Mesenchymal stem cell (in vitro differentiated cells and primary cell): ENCODE measurements at regions not wholly inside any gene's neighbourhood (a gene's known extent, or its start where the extent isn't known, plus 50 kb on each side); places are given as distances from the start of the nearest gene placed in this dataset.

Experiments
- DNase-seq: peaks from one replicate; pipeline ENCODE4 v3.0.0-alpha.2; 2013
- H2AFZ ChIP-seq: one replicate; pipeline ENCODE4 v1.6.1; 2013; ENCODE audit warnings: low read depth, mild to moderate bottlenecking, control low read depth, inconsistent platforms, low read length, moderate library complexity
- H2AK5ac ChIP-seq: 2 replicates; pipeline ENCODE4 v1.6.1; 2013; ENCODE audit warnings: low read length, moderate library complexity, mild to moderate bottlenecking, inconsistent platforms; ENCODE audit not compliant: severe bottlenecking
- H2BK120ac ChIP-seq: one replicate; pipeline ENCODE4 v1.6.1; 2013; ENCODE audit warnings: low read depth, mild to moderate bottlenecking, inconsistent platforms, low read length, moderate library complexity
- H2BK12ac ChIP-seq, 2 experiments: one replicate each; pipeline ENCODE4 v1.6.1; 2013; ENCODE audit warnings: inconsistent platforms in 2 of 2, low read length in 2 of 2, mild to moderate bottlenecking in 2 of 2, moderate library complexity in 2 of 2, control low read depth in 1 of 2
- H2BK15ac ChIP-seq: one replicate; pipeline ENCODE4 v1.6.1; 2013; ENCODE audit warnings: mild to moderate bottlenecking, low read depth, inconsistent platforms; ENCODE audit not compliant: poor library complexity, severe bottlenecking
- H2BK5ac ChIP-seq: 2 replicates; pipeline ENCODE4 v1.6.1; 2013; ENCODE audit warnings: low read depth, mild to moderate bottlenecking, low read length, control low read depth, inconsistent platforms; ENCODE audit not compliant: poor library complexity, severe bottlenecking
- H3K14ac ChIP-seq, 2 experiments: one replicate each; pipeline ENCODE4 v1.6.1; 2013; ENCODE audit warnings: inconsistent platforms in 2 of 2, low read length in 2 of 2, control low read depth in 1 of 2, mild to moderate bottlenecking in 1 of 2, moderate library complexity in 1 of 2
- H3K18ac ChIP-seq, 2 experiments: one replicate each; pipeline ENCODE4 v1.6.1; 2013; ENCODE audit warnings: inconsistent platforms in 2 of 2, low read length in 2 of 2, control low read depth in 1 of 2, low read depth in 1 of 2, mild to moderate bottlenecking in 1 of 2
- H3K23ac ChIP-seq, 2 experiments: one replicate each; pipeline ENCODE4 v1.6.1; 2013; ENCODE audit warnings: inconsistent platforms in 2 of 2, low read length in 2 of 2, mild to moderate bottlenecking in 2 of 2, moderate library complexity in 2 of 2, control low read depth in 1 of 2
- H3K27ac ChIP-seq: 2 replicates; pipeline ENCODE4 v1.5.1; 2013; ENCODE audit warnings: mild to moderate bottlenecking, moderate library complexity, low read length, control low read depth, inconsistent platforms; ENCODE audit not compliant: poor library complexity, severe bottlenecking
- H3K27me3 ChIP-seq, 2 experiments: 2 replicates each; pipeline versions ENCODE4 v1.6.1 to v1.7.0; 2013; ENCODE audit warnings: low read length in 2 of 2, mild to moderate bottlenecking in 2 of 2, moderate library complexity in 2 of 2, control low read depth in 1 of 2, inconsistent platforms in 1 of 2; ENCODE audit not compliant: control insufficient read depth in 1 of 2, insufficient read depth in 1 of 2
- H3K36me3 ChIP-seq, 2 experiments: 2 replicates each; pipeline versions ENCODE4 v1.6.1 to v1.7.0; 2013; ENCODE audit warnings: low read length in 2 of 2, control low read depth in 1 of 2, inconsistent platforms in 1 of 2, low read depth in 1 of 2, mild to moderate bottlenecking in 1 of 2; ENCODE audit not compliant: insufficient read depth in 2 of 2, control insufficient read depth in 1 of 2
- H3K4ac ChIP-seq, 2 experiments: one replicate each; pipeline ENCODE4 v1.6.1; 2013; ENCODE audit warnings: inconsistent platforms in 2 of 2, low read length in 2 of 2, mild to moderate bottlenecking in 2 of 2, moderate library complexity in 2 of 2, control low read depth in 1 of 2, low read depth in 1 of 2
- H3K4me1 ChIP-seq: 2 replicates; pipeline ENCODE4 v1.6.1; 2013; ENCODE audit warnings: low read depth, low read length, control low read depth; ENCODE audit not compliant: control insufficient read depth, insufficient read depth
- H3K4me2 ChIP-seq: 2 replicates; pipeline ENCODE4 v1.6.1; 2013; ENCODE audit warnings: low read length, mild to moderate bottlenecking, inconsistent platforms; ENCODE audit not compliant: poor library complexity, severe bottlenecking
- H3K4me3 ChIP-seq, 2 experiments: 2 replicates each; pipeline versions ENCODE4 v1.5.1 to v1.7.0; 2013; ENCODE audit warnings: low read length in 2 of 2, mild to moderate bottlenecking in 2 of 2, control low read depth in 1 of 2, low read depth in 1 of 2; ENCODE audit not compliant: insufficient read depth in 1 of 2
- H3K79me1 ChIP-seq: replicated peaks from 2 replicates; pipeline ENCODE4 v1.6.1; 2013; ENCODE audit warnings: mild to moderate bottlenecking, control low read depth, low read length, inconsistent platforms; ENCODE audit not compliant: poor library complexity, severe bottlenecking
- H3K9ac ChIP-seq: 2 replicates; pipeline ENCODE4 v1.7.0; 2013; ENCODE audit warnings: mild to moderate bottlenecking, low read length, moderate library complexity
- H3K9me3 ChIP-seq: 2 replicates; pipeline ENCODE4 v1.7.0; 2013; ENCODE audit warnings: mild to moderate bottlenecking, low read length; ENCODE audit not compliant: control insufficient read depth
- H4K8ac ChIP-seq: one replicate; pipeline ENCODE4 v1.6.1; 2013; ENCODE audit warnings: inconsistent platforms, mild to moderate bottlenecking, low read length, moderate library complexity
- H4K91ac ChIP-seq: one replicate; pipeline ENCODE4 v1.6.1; 2013; ENCODE audit warnings: mild to moderate bottlenecking, low read length, inconsistent platforms
- WGBS: methylation state at CpG from one replicate; pipeline ENCODE4 v1.1.7; 2013; ENCODE audit warnings: mixed read lengths; 5-methylcytosine and 5-hydroxymethylcytosine counted together

- H3K9me3 ChIP-seq = no peaks in the 10 kb centered on the region
- H2AK5ac ChIP-seq = no peak overlapping the region
- H4K8ac ChIP-seq = no peak overlapping the region
- no peak overlapping the region for H3K4ac ChIP-seq
- H2BK5ac ChIP-seq = no peak overlapping the region
- H3K27me3 ChIP-seq = no peaks in the 10 kb centered on the region
- H3K14ac ChIP-seq = no peak overlapping the region
- no peak for DNase-seq
- H3K4me3 ChIP-seq = no peak overlapping the region
- H3K9ac ChIP-seq = no peak overlapping the region
- H4K91ac ChIP-seq = no peak overlapping the region
- H2BK120ac ChIP-seq = no peak overlapping the region
- no peaks in the 10 kb centered on the region for H3K4me1 ChIP-seq
- no peak overlapping the region for H2BK12ac ChIP-seq
- no peak overlapping the region for H3K4me2 ChIP-seq
- H3K23ac ChIP-seq = no peak overlapping the region
- H2AFZ ChIP-seq = no peak overlapping the region
- H3K27ac ChIP-seq = no peak overlapping the region
- H3K79me1 ChIP-seq = no peaks in the 10 kb centered on the region
- H3K18ac ChIP-seq = no peak overlapping the region
- H2BK15ac ChIP-seq = no peak overlapping the region
- H3K36me3 ChIP-seq = no peaks in the 10 kb centered on the region
Observed at GRCh38 chr6:93825950-93826349, 406.6 kb upstream of the EPHA7 start.

GRCh38 chr6:93823489-93823888, 404.1 kb upstream of the EPHA7 start:
- DNase-seq = no peak
- Histone ChIP-seq H3K79me1 (no peaks in the 10 kb centered on the region), H3K4me2 (no peak overlapping the region), H3K36me3 (no peaks in the 10 kb centered on the region), H2BK12ac (no peak overlapping the region), H3K23ac (no peak overlapping the region), H2BK120ac (no peak overlapping the region), H2BK15ac (no peak overlapping the region), H3K4ac (no peak overlapping the region), H2BK5ac (no peak overlapping the region), H4K8ac (no peak overlapping the region), H3K18ac (no peak overlapping the region), H3K27me3 (no peaks in the 10 kb centered on the region), H3K14ac (no peak overlapping the region), H2AFZ (no peak overlapping the region), H3K9ac (no peak overlapping the region), H4K91ac (no peak overlapping the region), H3K9me3 (no peaks in the 10 kb centered on the region), H3K4me1 (no peaks in the 10 kb centered on the region), H2AK5ac (no peak overlapping the region), H3K4me3 (no peak overlapping the region), H3K27ac (no peak overlapping the region)
- 93% methylated on average over 4 of the region's 4 CpGs for WGBS

- no peak overlapping the region for H3K14ac ChIP-seq
- H3K9ac ChIP-seq = no peak overlapping the region
- no peak overlapping the region for H3K4me3 ChIP-seq
- H2AFZ ChIP-seq = no peak overlapping the region
- H2BK5ac ChIP-seq = no peak overlapping the region
- no peak overlapping the region for H4K8ac ChIP-seq
- H3K9me3 ChIP-seq = no peaks in the 10 kb centered on the region
- H3K4ac ChIP-seq = no peak overlapping the region
- H3K4me2 ChIP-seq = no peak overlapping the region
- no peak overlapping the region for H3K27ac ChIP-seq
- H4K91ac ChIP-seq = no peak overlapping the region
- H2BK15ac ChIP-seq = no peak overlapping the region
- H2BK12ac ChIP-seq = no peak overlapping the region
- no peaks in the 10 kb centered on the region for H3K4me1 ChIP-seq
- H2BK120ac ChIP-seq = no peak overlapping the region
- no peaks in the 10 kb centered on the region for H3K36me3 ChIP-seq
- H2AK5ac ChIP-seq = no peak overlapping the region
- no peak overlapping the region for H3K18ac ChIP-seq
- H3K79me1 ChIP-seq = no peaks in the 10 kb centered on the region
- no peak for DNase-seq
- H3K23ac ChIP-seq = no peak overlapping the region
- WGBS = 95% methylated on average over 3 of the region's 4 CpGs
- no peaks in the 10 kb centered on the region for H3K27me3 ChIP-seq
Observed at GRCh38 chr6:93822434-93823265, 403.3 kb upstream of the EPHA7 start.

GRCh38 chr6:93821953-93822352, 402.6 kb upstream of the EPHA7 start:
- Histone ChIP-seq H3K9ac (no peak overlapping the region), H3K4ac (no peak overlapping the region), H3K4me3 (no peak overlapping the region), H2BK120ac (no peak overlapping the region), H2AFZ (no peak overlapping the region), H3K4me2 (no peak overlapping the region), H4K91ac (no peak overlapping the region), H3K36me3 (no peaks in the 10 kb centered on the region), H4K8ac (no peak overlapping the region), H2BK12ac (no peak overlapping the region), H3K79me1 (no peaks in the 10 kb centered on the region), H3K14ac (no peak overlapping the region), H3K27me3 (no peaks in the 10 kb centered on the region), H2AK5ac (no peak overlapping the region), H2BK15ac (no peak overlapping the region), H3K23ac (no peak overlapping the region), H3K4me1 (no peaks in the 10 kb centered on the region), H2BK5ac (no peak overlapping the region), H3K18ac (no peak overlapping the region), H3K9me3 (no peaks in the 10 kb centered on the region), H3K27ac (no peak overlapping the region)
- DNase-seq = no peak
